ENCODE measurements at regions not wholly inside any gene's neighbourhood (a gene's known extent, or its start where the extent isn't known, plus 50 kb on each side); places are given as distances from the start of the nearest gene placed in this dataset.
A peak's percentile ranks its signal among the peaks of the same experiment; 100 is the strongest.

- DNase-seq (ENCODE audit: low read depth): no peak
- no peak overlapping the region for H3K4me3 ChIP-seq (ENCODE audit: low read depth, low read length)
- TF ChIP-seq, protein P1, sequence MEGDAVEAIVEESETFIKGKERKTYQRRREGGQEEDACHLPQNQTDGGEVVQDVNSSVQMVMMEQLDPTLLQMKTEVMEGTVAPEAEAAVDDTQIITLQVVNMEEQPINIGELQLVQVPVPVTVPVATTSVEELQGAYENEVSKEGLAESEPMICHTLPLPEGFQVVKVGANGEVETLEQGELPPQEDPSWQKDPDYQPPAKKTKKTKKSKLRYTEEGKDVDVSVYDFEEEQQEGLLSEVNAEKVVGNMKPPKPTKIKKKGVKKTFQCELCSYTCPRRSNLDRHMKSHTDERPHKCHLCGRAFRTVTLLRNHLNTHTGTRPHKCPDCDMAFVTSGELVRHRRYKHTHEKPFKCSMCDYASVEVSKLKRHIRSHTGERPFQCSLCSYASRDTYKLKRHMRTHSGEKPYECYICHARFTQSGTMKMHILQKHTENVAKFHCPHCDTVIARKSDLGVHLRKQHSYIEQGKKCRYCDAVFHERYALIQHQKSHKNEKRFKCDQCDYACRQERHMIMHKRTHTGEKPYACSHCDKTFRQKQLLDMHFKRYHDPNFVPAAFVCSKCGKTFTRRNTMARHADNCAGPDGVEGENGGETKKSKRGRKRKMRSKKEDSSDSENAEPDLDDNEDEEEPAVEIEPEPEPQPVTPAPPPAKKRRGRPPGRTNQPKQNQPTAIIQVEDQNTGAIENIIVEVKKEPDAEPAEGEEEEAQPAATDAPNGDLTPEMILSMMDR (IDR thresholded peaks at IDR 0.05; ENCODE audit: control insufficient read depth, extremely low read depth, insufficient read depth): no peak
Measured at GRCh38 chr7:67453580-67454380, 457.1 kb downstream of the TYW1 start.

GRCh38 chr7:67455508-67455907 is 458.9 kb downstream of the TYW1 start:
- TF ChIP-seq, protein P1 (IDR thresholded peaks at IDR 0.05; ENCODE audit: control insufficient read depth, extremely low read depth, insufficient read depth): no peak
- no peak overlapping the region for H3K4me3 ChIP-seq (ENCODE audit: low read depth, low read length)

DNA sequence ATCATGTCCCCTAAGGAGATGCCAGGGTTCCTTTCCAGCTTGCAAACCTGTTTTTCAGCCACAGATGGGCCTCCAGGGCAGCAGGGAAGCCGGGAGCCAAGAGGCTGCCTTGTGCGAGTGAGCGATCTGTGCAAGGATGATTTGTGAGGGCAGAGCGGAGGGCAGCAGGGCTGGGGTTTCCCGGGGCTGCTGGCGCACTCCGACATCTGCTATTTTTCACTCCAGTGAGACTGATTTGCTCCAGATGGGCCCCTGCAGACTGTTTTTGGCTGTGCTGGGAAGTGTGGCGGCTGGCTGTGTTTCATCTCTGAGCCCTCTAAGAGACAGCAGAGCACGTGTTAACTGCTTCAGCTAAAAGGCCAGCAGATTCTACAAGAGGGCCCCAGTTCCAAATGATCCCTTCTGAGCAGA is 466.2 kb downstream of the TYW1 start:
- TF ChIP-seq, protein P1 (IDR thresholded peaks at IDR 0.05; ENCODE audit: control insufficient read depth, extremely low read depth, insufficient read depth): no peak
- peak; percentile 10 for DNase-seq (ENCODE audit: low read depth)
- H3K4me3 ChIP-seq (ENCODE audit: low read depth, low read length): no peak overlapping the region

More at GRCh38 chr7:67455508-67455907, 458.9 kb downstream of the TYW1 start:
- no peak for DNase-seq (ENCODE audit: low read depth)

- H3K4me3 ChIP-seq (ENCODE audit: low read depth, low read length): no peak overlapping the region
- no peak for DNase-seq (ENCODE audit: low read depth)
- TF ChIP-seq, protein P1 (IDR thresholded peaks at IDR 0.05; ENCODE audit: control insufficient read depth, extremely low read depth, insufficient read depth): no peak
Measured at GRCh38 chr7:67463316-67463715, 466.7 kb downstream of the TYW1 start.

DNA sequence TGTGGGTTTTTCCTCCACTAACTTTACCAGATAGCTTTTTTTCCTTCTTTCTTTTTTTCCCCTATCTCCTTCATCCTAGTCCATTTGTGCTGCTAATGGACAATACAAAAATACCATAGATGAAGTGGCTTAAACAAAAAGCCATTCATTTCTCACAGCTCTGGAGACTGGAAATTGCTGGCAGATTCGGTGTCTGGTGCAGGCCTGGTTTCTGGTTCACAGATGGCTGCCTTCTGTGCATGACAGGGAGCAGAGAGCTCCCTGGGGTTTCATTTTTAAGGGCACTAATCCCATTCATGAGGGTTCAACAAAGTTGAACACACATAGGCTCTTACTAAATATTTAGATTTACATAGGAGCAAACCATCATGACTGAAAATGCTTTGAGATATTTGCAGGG is 467.4 kb downstream of the TYW1 start:
- H3K4me3 ChIP-seq (ENCODE audit: low read depth, low read length): no peak overlapping the region
- TF ChIP-seq, protein P1 (IDR thresholded peaks at IDR 0.05; ENCODE audit: control insufficient read depth, extremely low read depth, insufficient read depth): no peak
- DNase-seq (ENCODE audit: low read depth): no peak

GRCh38 chr7:67466109-67466508 is 469.5 kb downstream of the TYW1 start:
- TF ChIP-seq, protein P1 (IDR thresholded peaks at IDR 0.05; ENCODE audit: control insufficient read depth, extremely low read depth, insufficient read depth): no peak

More at GRCh38 chr7:67466109-67466508, 469.5 kb downstream of the TYW1 start:
- H3K4me3 ChIP-seq (ENCODE audit: low read depth, low read length): no peak overlapping the region
- no peak for DNase-seq (ENCODE audit: low read depth)

All from LNCaP clone FGC (cell line).